Activated naive CD4-positive, alpha-beta T cell (primary cell): ENCODE measurements at regions not wholly inside any gene's neighbourhood (a gene's known extent, or its start where the extent isn't known, plus 50 kb on each side); places are given as distances from the start of the nearest gene placed in this dataset.

Experiments
- DNase-seq, 4 experiments: peaks; one replicate each; lab custom pipeline; 2025; lab: John Stamatoyannopoulos, UW

- DNase-seq: no peak
Measured at GRCh38 chr10:3464760-3465405, 292.3 kb upstream of the PITRM1 start.

- DNase-seq: no peak
Measured at GRCh38 chr10:3460420-3461128, 288.0 kb upstream of the PITRM1 start.

- DNase-seq: no peak
Measured at GRCh38 chr10:3455385-3456334, 283.1 kb upstream of the PITRM1 start.

GRCh38 chr10:3452683-3453361 is 280.2 kb upstream of the PITRM1 start:
- no peak for DNase-seq

- DNase-seq: no peak
Measured at GRCh38 chr10:3452173-3452626, 279.6 kb upstream of the PITRM1 start.

GRCh38 chr10:3451516-3452172 is 279.1 kb upstream of the PITRM1 start:
- no peak for DNase-seq

GRCh38 chr10:3446221-3446620 is 273.6 kb upstream of the PITRM1 start:
- DNase-seq: no peak

GRCh38 chr10:3445648-3446047 is 273.1 kb upstream of the PITRM1 start:
- no peak for DNase-seq

- DNase-seq: no peak
Measured at GRCh38 chr10:3442451-3442990, 269.9 kb upstream of the PITRM1 start.

- no peak for DNase-seq
Measured at GRCh38 chr10:3439183-3439582, 266.6 kb upstream of the PITRM1 start.

- no peak for DNase-seq
Measured at GRCh38 chr10:3438606-3439005, 266.0 kb upstream of the PITRM1 start.

GRCh38 chr10:3435671-3436070 is 263.1 kb upstream of the PITRM1 start:
- DNase-seq: no peak

GRCh38 chr10:3433988-3434387 is 261.4 kb upstream of the PITRM1 start:
- DNase-seq: no peak

GRCh38 chr10:3433131-3433530 is 260.5 kb upstream of the PITRM1 start:
- DNase-seq: no peak

GRCh38 chr10:3432081-3432825 is 259.7 kb upstream of the PITRM1 start:
- DNase-seq: no peak

- no peak for DNase-seq
Measured at GRCh38 chr10:3430501-3430900, 257.9 kb upstream of the PITRM1 start.

GRCh38 chr10:3429676-3430075 is 257.1 kb upstream of the PITRM1 start:
- DNase-seq: no peak

GRCh38 chr10:3428826-3429225 is 256.2 kb upstream of the PITRM1 start:
- no peak for DNase-seq

GRCh38 chr10:3427950-3428354 is 255.4 kb upstream of the PITRM1 start:
- no peak for DNase-seq

- no peak for DNase-seq
Measured at GRCh38 chr10:3427347-3427746, 254.8 kb upstream of the PITRM1 start.
